ENCODE measurements at regions not wholly inside any gene's neighbourhood (a gene's known extent, or its start where the extent isn't known, plus 50 kb on each side); places are given as distances from the start of the nearest gene placed in this dataset.
A peak's percentile ranks its signal among the peaks of the same experiment; 100 is the strongest.

GRCh38 chr10:4691301-4691700 is 134.7 kb upstream of the AKR1E2 start:
- DNase-seq (ENCODE audit: low read depth), result no peak

- DNase-seq (ENCODE audit: low read depth), result no peak
Measured at GRCh38 chr10:4688601-4689000, 137.4 kb upstream of the AKR1E2 start.

- no peak for DNase-seq (ENCODE audit: low read depth)
Measured at GRCh38 chr10:4688168-4688567, 137.8 kb upstream of the AKR1E2 start.

- DNase-seq (ENCODE audit: low read depth), result no peak
Measured at GRCh38 chr10:4687397-4687796, 138.6 kb upstream of the AKR1E2 start.

GRCh38 chr10:4686644-4686996 is 139.4 kb upstream of the AKR1E2 start:
- DNase-seq (ENCODE audit: low read depth), result no peak

GRCh38 chr10:4685904-4686643 is 139.9 kb upstream of the AKR1E2 start:
- DNase-seq (ENCODE audit: low read depth), result no peak

- peak; percentile 9 for DNase-seq (ENCODE audit: low read depth)
Measured at GRCh38 chr10:4685491-4685890, 140.5 kb upstream of the AKR1E2 start.

GRCh38 chr10:4684434-4684833 is 141.6 kb upstream of the AKR1E2 start:
- no peak for DNase-seq (ENCODE audit: low read depth)

- DNase-seq (ENCODE audit: low read depth), result no peak
Measured at GRCh38 chr10:4683838-4684237, 142.2 kb upstream of the AKR1E2 start.

- no peak for DNase-seq (ENCODE audit: low read depth)
Measured at GRCh38 chr10:4683137-4683536, 142.9 kb upstream of the AKR1E2 start.

GRCh38 chr10:4678951-4679671 is 146.9 kb upstream of the AKR1E2 start:
- no peak for DNase-seq (ENCODE audit: low read depth)

- DNase-seq (ENCODE audit: low read depth), result peak; percentile 37
Measured at GRCh38 chr10:4678023-4678950, 147.7 kb upstream of the AKR1E2 start.

- DNase-seq (ENCODE audit: low read depth), result peak; percentile 35
Measured at GRCh38 chr10:4677296-4678021, 148.5 kb upstream of the AKR1E2 start.

- no peak for DNase-seq (ENCODE audit: low read depth)
Measured at GRCh38 chr10:4676566-4676965, 149.4 kb upstream of the AKR1E2 start.

- DNase-seq (ENCODE audit: low read depth), result no peak
Measured at GRCh38 chr10:4675808-4676207, 150.2 kb upstream of the AKR1E2 start.

GRCh38 chr10:4673279-4674040 is 152.5 kb upstream of the AKR1E2 start:
- DNase-seq (ENCODE audit: low read depth), result peak; percentile 31

- peak; percentile 29 for DNase-seq (ENCODE audit: low read depth)
Measured at GRCh38 chr10:4672201-4672600, 153.8 kb upstream of the AKR1E2 start.

GRCh38 chr10:4671451-4672145 is 154.4 kb upstream of the AKR1E2 start:
- peak; percentile 24 for DNase-seq (ENCODE audit: low read depth)

- DNase-seq (ENCODE audit: low read depth), result peak; percentile 30
Measured at GRCh38 chr10:4670737-4671136, 155.3 kb upstream of the AKR1E2 start.

GRCh38 chr10:4669585-4669984 is 156.4 kb upstream of the AKR1E2 start:
- no peak for DNase-seq (ENCODE audit: low read depth)

All from myocyte (in vitro differentiated cells).